LNCaP clone FGC (cell line): ENCODE measurements at regions not wholly inside any gene's neighbourhood (a gene's known extent, or its start where the extent isn't known, plus 50 kb on each side); places are given as distances from the start of the nearest gene placed in this dataset.

ENCODE experiments used
- DNase-seq: peaks from one replicate; pipeline ENCODE4 v3.0.0-alpha.2; 2011; ENCODE audit warnings: low read depth
- H3K4me3 ChIP-seq: 2 replicates; pipeline ENCODE4 v1.5.1; 2011; ENCODE audit warnings: mild to moderate bottlenecking, low read depth, low read length, control low read depth
- TF ChIP-seq, protein P1 (sequence below): IDR thresholded peaks from 2 replicates; pipeline ENCODE4 v1.5.1; 2012; ENCODE audit warnings: mild to moderate bottlenecking; ENCODE audit not compliant: control insufficient read depth, insufficient read depth; ENCODE audit errors: extremely low read depth

DNA sequence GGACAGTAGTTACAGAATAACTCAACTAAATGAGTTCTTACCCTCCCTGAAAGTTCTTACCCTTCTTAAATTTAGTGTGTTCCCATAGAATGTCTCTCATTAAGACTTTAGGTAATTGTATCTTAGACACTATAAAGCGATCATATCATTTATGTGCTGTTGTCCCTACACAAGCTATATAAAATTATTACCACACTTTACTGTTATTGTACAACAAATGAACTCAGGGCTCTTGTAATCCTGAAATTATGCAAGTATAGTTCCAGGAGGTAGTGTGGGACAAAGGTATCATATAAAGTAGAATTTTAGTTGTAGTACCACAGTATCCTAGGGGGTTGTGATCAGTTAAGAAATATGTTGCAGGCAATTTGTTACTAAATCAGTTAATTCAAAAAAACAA lies 167.4 kb upstream of the CARMIL1 start:
- no peak for DNase-seq
- no peak overlapping the region for H3K4me3 ChIP-seq
- TF ChIP-seq, protein P1, sequence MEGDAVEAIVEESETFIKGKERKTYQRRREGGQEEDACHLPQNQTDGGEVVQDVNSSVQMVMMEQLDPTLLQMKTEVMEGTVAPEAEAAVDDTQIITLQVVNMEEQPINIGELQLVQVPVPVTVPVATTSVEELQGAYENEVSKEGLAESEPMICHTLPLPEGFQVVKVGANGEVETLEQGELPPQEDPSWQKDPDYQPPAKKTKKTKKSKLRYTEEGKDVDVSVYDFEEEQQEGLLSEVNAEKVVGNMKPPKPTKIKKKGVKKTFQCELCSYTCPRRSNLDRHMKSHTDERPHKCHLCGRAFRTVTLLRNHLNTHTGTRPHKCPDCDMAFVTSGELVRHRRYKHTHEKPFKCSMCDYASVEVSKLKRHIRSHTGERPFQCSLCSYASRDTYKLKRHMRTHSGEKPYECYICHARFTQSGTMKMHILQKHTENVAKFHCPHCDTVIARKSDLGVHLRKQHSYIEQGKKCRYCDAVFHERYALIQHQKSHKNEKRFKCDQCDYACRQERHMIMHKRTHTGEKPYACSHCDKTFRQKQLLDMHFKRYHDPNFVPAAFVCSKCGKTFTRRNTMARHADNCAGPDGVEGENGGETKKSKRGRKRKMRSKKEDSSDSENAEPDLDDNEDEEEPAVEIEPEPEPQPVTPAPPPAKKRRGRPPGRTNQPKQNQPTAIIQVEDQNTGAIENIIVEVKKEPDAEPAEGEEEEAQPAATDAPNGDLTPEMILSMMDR, result no peak

DNA sequence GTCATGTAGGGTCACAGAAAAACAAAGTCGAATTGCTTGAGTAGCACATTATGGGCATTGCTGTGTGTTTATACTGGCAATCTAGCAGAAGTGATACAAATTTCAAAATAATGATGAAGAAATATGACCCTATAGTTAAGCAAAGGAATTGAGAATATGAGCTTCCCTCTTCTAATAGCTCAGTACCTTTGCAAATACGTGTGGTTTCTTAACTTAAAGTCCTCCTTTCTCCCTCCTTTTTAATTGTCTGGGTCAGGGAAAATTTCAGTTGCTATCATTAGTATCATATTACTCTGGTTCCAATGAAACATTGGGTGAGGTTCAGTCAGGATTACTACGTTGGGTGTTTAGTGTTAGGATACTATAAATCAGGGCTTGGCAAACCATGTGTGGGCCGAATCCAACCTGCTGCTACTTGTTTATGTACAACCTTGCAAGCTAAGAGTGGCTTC lies 166.8 kb upstream of the CARMIL1 start:
- DNase-seq, result no peak
- TF ChIP-seq, protein P1, result no peak

DNA sequence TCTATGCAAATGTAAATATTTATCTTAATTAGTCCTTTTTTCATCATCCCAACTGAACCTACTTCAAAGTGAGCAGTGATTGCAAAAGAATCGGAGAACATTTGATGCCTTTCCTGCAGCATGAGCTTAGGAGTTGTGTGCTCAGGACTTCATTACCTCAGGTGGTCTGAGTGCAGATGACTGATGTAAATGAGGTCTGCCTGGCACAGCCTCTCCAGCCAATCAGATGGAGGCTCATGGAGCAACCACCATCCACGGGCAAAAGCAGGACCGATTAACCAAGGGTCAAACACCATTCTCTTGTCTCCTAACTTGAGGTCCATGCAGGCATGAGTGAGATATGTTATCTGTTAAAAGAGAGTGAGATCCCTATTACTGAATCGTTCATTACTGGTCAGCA lies 165.7 kb upstream of the CARMIL1 start:
- H3K4me3 ChIP-seq, result no peak overlapping the region
- no peak for DNase-seq
- TF ChIP-seq, protein P1, result no peak

More for the DNA sequence above, 166.8 kb upstream of the CARMIL1 start:
- no peak overlapping the region for H3K4me3 ChIP-seq

DNA sequence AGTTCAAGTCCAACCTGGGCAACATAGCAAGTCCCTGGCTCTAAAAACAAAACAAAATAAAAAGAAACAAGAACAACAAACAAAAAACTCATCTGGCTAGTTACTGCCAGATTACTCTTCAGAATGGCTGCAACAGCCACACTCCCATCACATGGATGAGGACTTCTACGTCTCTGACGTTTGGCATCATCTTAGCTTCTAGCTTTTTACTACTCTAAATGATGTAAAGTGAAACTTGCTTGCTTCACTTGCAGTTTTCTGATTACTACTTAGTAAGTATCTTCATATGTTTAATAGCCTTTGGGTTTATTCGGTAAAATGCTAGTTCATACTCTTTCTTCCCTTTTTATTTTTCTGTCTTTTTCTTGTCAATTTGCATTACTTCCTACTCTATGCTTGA lies 161.1 kb upstream of the CARMIL1 start:
- TF ChIP-seq, protein P1, result no peak
- no peak for DNase-seq
- no peak overlapping the region for H3K4me3 ChIP-seq

DNA sequence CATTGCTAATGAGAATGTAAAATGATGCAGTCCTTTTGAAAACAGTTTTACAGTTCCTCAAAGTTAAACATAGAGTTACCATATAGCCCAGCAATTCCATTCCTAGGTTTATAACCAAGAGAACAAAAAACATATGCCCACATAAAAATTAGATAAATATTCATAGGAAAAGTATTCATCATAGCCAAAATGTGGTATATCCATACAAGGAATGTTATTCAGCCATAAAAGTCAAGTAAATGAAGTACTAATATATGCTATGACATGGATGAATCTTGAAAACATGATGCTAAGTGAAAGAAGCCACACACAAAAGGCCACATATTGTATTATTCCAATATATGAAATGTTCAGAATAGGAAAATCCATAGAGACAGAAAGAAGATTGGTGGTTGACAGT lies 158.0 kb upstream of the CARMIL1 start:
- no peak for DNase-seq
- TF ChIP-seq, protein P1, result no peak

DNA sequence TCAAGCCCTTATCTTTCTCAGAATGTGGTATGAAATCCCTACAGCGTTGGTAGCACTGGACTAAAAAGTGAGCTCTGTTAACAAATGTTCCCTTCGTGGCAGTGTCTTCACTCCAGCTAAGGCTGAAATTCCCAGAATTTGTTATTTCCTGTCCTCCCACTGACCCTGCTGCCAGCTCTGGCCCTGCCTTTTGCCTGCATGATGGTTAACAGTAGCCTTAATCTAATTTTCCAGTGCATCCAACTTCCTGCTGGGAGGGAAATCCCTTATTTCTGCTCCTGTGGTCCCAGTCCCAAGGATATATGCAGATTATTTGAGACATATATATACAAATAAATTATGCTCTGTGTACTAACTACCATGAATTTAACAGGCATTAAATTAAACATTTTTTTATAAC lies 157.2 kb upstream of the CARMIL1 start:
- H3K4me3 ChIP-seq, result no peak overlapping the region
- no peak for DNase-seq
- TF ChIP-seq, protein P1, result no peak

More for the DNA sequence above, 158.0 kb upstream of the CARMIL1 start:
- H3K4me3 ChIP-seq, result no peak overlapping the region

DNA sequence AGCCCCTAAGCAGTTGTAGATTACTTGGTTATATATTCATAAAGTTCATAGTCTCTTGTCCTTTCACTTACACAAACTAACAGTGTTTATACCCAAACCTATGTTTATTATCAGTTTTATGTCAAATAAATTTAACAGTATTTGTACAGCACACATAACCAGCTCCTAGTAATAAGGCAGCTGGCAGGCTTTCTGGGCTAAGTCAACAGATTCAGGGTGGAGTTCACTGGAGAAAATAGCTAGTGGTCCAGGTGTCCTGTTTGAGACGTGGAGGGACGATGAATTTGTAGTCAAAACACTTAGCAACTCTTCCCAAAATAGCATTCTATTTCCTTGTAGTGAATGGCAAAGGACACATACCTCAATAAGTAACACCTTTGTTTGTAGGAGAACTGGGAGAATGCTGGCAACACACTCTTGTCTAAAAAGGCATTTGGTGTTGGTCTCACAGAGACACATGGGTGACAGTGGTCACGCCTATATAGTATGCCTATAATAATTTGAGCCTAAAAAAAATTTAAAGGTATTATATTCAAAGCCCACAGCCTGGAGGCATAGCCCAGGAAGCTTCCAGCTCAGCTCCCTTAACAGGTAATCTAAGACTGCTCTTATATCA lies 156.4 kb upstream of the CARMIL1 start:
- peak; percentile 93 for DNase-seq
- TF ChIP-seq, protein P1, result no peak
- H3K4me3 ChIP-seq, result no peak overlapping the region
